Activated CD8-positive, alpha-beta T cell treated with anti-CD3 and anti-CD28 coated beads for 36 hours (primary cell): ENCODE measurements at regions not wholly inside any gene's neighbourhood (a gene's known extent, or its start where the extent isn't known, plus 50 kb on each side); places are given as distances from the start of the nearest gene placed in this dataset.

Source experiments
- ATAC-seq: fragments of 200-7000 bp; cut with Tn5 transposase; one replicate; pipeline ENCODE4 v1.10.0; 2021; ENCODE audit warnings: mild to moderate bottlenecking, moderate library complexity
- CTCF ChIA-PET: fragments of 350-600 bp; sonication (Branson Sonifier 250); formaldehyde crosslinking; loops from one replicate; lab custom pipeline; 2021; ENCODE audit warnings: antibody characterized with exemption; lab: Charles Lee
- POLR2A ChIA-PET: fragments of 350-600 bp; sonication (Branson Sonifier 250); formaldehyde crosslinking; loops from one replicate; lab custom pipeline; 2021; ENCODE audit warnings: antibody characterized with exemption; lab: Charles Lee
- DNase-seq: peaks from one replicate; pipeline ENCODE4 v3.0.0-alpha.2; 2020
- H3K27ac Mint-ChIP-seq: one replicate; pipeline ENCODE4 v1.8.0; 2021; ENCODE audit warnings: mild to moderate bottlenecking, mixed read lengths
- H3K27me3 Mint-ChIP-seq: one replicate; pipeline ENCODE4 v1.8.0; 2021; ENCODE audit warnings: mixed read lengths
- H3K36me3 Mint-ChIP-seq: one replicate; pipeline ENCODE4 v1.8.0; 2021; ENCODE audit warnings: low read depth, mixed read lengths
- H3K4me1 Mint-ChIP-seq: one replicate; pipeline ENCODE4 v1.8.0; 2021; ENCODE audit warnings: low read depth, mixed read lengths
- H3K4me3 Mint-ChIP-seq: one replicate; pipeline ENCODE4 v1.8.0; 2021; ENCODE audit warnings: mild to moderate bottlenecking, moderate library complexity, mixed read lengths
- H3K9me3 Mint-ChIP-seq: one replicate; pipeline ENCODE4 v1.8.0; 2021; ENCODE audit warnings: mixed read lengths
- intact Hi-C: fragments of 100-400 bp; cut with micrococcal nuclease; formaldehyde crosslinking; loops from one replicate; pipeline ENCODE4 v1.10.0; 2022
- TF ChIP-seq, protein P1 (sequence below): fragments of 200-600 bp; IDR thresholded peaks from one replicate; pipeline ENCODE4 v1.8.0; 2022; ENCODE audit warnings: antibody characterized with exemption, mild to moderate bottlenecking

- DNase-seq: no peak
- no peak for ATAC-seq
- Mint-ChIP-seq H3K27ac (no peak overlapping the region), H3K36me3 (no peaks in the 10 kb centered on the region), H3K9me3 (no peaks in the 10 kb centered on the region), H3K27me3 (peaks cover 23% of the 10 kb centered on the region), H3K4me3 (no peak overlapping the region), H3K4me1 (no peaks in the 10 kb centered on the region)
- intact Hi-C loops: no loop called here
- TF ChIP-seq, protein P1, sequence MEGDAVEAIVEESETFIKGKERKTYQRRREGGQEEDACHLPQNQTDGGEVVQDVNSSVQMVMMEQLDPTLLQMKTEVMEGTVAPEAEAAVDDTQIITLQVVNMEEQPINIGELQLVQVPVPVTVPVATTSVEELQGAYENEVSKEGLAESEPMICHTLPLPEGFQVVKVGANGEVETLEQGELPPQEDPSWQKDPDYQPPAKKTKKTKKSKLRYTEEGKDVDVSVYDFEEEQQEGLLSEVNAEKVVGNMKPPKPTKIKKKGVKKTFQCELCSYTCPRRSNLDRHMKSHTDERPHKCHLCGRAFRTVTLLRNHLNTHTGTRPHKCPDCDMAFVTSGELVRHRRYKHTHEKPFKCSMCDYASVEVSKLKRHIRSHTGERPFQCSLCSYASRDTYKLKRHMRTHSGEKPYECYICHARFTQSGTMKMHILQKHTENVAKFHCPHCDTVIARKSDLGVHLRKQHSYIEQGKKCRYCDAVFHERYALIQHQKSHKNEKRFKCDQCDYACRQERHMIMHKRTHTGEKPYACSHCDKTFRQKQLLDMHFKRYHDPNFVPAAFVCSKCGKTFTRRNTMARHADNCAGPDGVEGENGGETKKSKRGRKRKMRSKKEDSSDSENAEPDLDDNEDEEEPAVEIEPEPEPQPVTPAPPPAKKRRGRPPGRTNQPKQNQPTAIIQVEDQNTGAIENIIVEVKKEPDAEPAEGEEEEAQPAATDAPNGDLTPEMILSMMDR: no peak
- ChIA-PET CTCF (interaction anchor here (1.7 kb wide), 1 partner anchor 796 kb away, joined by 4 read pairs; no protein-coding TSS in a partner anchor), POLR2A (interaction anchor here (0.8 kb wide), 1 partner anchor 707 kb away, joined by 3 read pairs; no protein-coding TSS in a partner anchor)
These were observed 103.4 kb downstream of the FAM204A start for GRCh38 chr10:118238573-118239235.

- H3K36me3 Mint-ChIP-seq: no peaks in the 10 kb centered on the region
- H3K9me3 Mint-ChIP-seq: no peaks in the 10 kb centered on the region
- no peak overlapping the region for H3K4me3 Mint-ChIP-seq
- no peaks in the 10 kb centered on the region for H3K4me1 Mint-ChIP-seq
- no peak for DNase-seq
- POLR2A ChIA-PET: interaction anchor here (0.8 kb wide), 1 partner anchor 706 kb away, joined by 3 read pairs; no protein-coding TSS in a partner anchor
- TF ChIP-seq, protein P1: no peak
- intact Hi-C loops: no loop called here
- no peak for ATAC-seq
- CTCF ChIA-PET: interaction anchor here (1.2 to 1.9 kb wide), 3 partner anchors 21 to 795 kb away, joined by 4 to 9 read pairs (median 4); no protein-coding TSS in a partner anchor
- H3K27me3 Mint-ChIP-seq: peaks cover 24% of the 10 kb centered on the region
- H3K27ac Mint-ChIP-seq: no peak overlapping the region
These were observed 104.2 kb downstream of the FAM204A start for GRCh38 chr10:118237930-118238329.

DNA sequence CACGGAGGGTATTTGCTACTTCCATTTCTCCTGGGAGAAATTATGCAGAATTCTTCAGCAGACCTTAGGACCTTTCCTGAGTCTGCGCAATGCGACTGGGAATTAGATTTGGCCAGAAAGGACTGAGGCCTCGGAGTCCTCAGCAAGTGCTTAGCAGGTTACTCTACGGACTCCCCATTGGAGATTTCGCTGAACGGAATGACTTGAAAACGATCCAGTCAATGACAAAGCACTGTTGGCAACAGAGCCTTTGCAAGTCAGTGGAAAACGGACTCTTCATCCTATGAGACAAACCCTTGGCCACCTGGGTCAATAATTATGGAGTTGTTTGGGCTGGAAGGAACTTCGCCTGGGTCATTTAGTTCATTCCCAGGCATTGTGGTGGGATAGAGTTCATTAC is 107.4 kb downstream of the FAM204A start:
- CTCF ChIA-PET: interaction anchor here (1.6 kb wide), 1 partner anchor 738 kb away, joined by 3 read pairs; no protein-coding TSS in a partner anchor
- H3K36me3 Mint-ChIP-seq: no peaks in the 10 kb centered on the region

DNA sequence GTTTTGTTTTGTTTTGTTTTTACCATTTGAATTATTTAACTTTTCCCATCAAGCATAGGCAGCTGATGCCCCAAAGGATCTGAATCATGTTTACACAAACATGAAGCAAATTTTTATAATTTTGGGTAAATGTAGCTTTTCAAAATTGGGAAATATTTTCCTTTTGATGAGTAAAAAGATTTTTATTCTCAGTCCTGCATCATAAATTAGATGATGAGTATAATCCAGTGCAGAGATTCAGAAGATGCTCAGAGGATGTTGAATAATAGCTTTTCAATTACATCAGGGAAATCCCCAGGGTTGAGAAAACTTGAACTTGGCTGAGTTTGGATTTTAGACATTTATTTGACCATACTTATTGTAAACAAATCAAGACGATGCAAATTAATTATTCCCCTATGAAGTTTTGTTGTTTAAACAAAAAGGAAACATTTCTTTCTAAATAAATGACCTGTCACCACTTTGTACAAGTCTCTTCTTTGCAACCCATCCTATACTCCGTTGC is 121.7 kb downstream of the FAM204A start:
- H3K27me3 Mint-ChIP-seq: peaks cover 16% of the 10 kb centered on the region
- H3K4me3 Mint-ChIP-seq: no peak overlapping the region
- intact Hi-C loops: no loop called here
- H3K4me1 Mint-ChIP-seq: no peaks in the 10 kb centered on the region
- POLR2A ChIA-PET: no interaction called here
- no peak for DNase-seq
- no peak overlapping the region for H3K27ac Mint-ChIP-seq
- no peaks in the 10 kb centered on the region for H3K36me3 Mint-ChIP-seq
- ATAC-seq: no peak
- TF ChIP-seq, protein P1: no peak
- no peaks in the 10 kb centered on the region for H3K9me3 Mint-ChIP-seq
- CTCF ChIA-PET: no interaction called here

More for the DNA sequence above, 107.4 kb downstream of the FAM204A start:
- TF ChIP-seq, protein P1: no peak
- Mint-ChIP-seq H3K4me1 (no peaks in the 10 kb centered on the region), H3K27ac (no peak overlapping the region), H3K27me3 (peaks cover 18% of the 10 kb centered on the region), H3K4me3 (no peak overlapping the region), H3K9me3 (no peaks in the 10 kb centered on the region)
- intact Hi-C loops: no loop called here
- ATAC-seq (no peak), DNase-seq (no peak)
- POLR2A ChIA-PET: no interaction called here

DNA sequence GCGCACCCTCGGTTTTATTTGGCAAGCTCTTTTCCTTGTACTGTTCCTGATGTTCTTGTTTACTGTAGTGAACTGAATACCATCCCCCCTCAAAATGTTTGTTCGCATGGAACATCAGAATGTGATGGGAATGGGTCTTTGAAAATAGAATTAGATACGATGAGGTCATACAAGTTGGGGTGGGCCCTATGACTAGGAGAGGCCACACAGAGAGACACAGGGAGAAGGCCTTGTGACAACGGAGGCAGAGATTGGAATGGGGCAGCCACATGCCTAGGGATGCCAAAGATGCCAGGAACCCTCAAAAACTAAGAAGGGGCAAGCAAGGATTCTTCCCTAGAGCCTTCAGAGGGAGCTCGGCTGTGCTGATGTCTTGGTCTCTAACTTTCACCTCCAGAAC is 123.6 kb downstream of the FAM204A start:
- H3K4me1 Mint-ChIP-seq: no peaks in the 10 kb centered on the region
- H3K27me3 Mint-ChIP-seq: peaks cover 15% of the 10 kb centered on the region
- no peak for ATAC-seq
- ChIA-PET POLR2A (no interaction called here), CTCF (no interaction called here)
- H3K9me3 Mint-ChIP-seq: no peaks in the 10 kb centered on the region
- no peak overlapping the region for H3K27ac Mint-ChIP-seq
- no peak overlapping the region for H3K4me3 Mint-ChIP-seq
- intact Hi-C loops: no loop called here
- no peaks in the 10 kb centered on the region for H3K36me3 Mint-ChIP-seq
- DNase-seq: no peak
- TF ChIP-seq, protein P1: no peak
